GM10266 (cell line): ENCODE measurements at regions not wholly inside any gene's neighbourhood (a gene's known extent, or its start where the extent isn't known, plus 50 kb on each side); places are given as distances from the start of the nearest gene placed in this dataset.
"Not testable (repeated sequence)": the region's sequence is repeated elsewhere in the genome, so short reads cannot be mapped to it uniquely, and the experiment has no call there.

ENCODE experiments used
- DNase-seq: peaks from one replicate; pipeline ENCODE4 v3.0.0; 2012; ENCODE audit errors: extremely low spot score
- TF ChIP-seq, protein P1 (sequence below): IDR thresholded peaks from 2 replicates; pipeline ENCODE4 v1.5.1; 2012; ENCODE audit warnings: mild to moderate bottlenecking, low read depth; ENCODE audit not compliant: control insufficient read depth, insufficient read depth; ENCODE audit errors: missing control alignments

DNA sequence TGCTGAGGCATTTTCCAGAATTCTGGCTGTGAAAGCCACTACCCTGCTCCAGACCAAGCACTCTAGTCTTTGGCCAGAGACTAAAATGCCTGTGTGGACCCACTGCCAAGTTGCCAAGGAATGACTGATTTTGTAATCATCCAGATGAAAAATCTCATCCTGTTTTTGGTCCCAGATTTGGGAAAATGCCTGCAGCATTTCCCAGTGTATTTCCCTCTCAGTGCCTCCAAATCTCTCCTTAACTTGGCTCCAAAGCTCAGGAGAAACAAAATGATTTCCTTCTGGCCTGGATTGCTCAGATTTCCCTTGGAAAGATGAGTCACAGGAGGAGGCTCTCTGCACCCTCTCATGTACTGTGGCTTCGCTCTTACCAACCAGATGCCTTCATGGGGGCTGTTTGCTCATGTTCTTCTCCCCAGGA, 335.2 kb upstream of the TARS1 start:
- TF ChIP-seq, protein P1, sequence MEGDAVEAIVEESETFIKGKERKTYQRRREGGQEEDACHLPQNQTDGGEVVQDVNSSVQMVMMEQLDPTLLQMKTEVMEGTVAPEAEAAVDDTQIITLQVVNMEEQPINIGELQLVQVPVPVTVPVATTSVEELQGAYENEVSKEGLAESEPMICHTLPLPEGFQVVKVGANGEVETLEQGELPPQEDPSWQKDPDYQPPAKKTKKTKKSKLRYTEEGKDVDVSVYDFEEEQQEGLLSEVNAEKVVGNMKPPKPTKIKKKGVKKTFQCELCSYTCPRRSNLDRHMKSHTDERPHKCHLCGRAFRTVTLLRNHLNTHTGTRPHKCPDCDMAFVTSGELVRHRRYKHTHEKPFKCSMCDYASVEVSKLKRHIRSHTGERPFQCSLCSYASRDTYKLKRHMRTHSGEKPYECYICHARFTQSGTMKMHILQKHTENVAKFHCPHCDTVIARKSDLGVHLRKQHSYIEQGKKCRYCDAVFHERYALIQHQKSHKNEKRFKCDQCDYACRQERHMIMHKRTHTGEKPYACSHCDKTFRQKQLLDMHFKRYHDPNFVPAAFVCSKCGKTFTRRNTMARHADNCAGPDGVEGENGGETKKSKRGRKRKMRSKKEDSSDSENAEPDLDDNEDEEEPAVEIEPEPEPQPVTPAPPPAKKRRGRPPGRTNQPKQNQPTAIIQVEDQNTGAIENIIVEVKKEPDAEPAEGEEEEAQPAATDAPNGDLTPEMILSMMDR, result no peak
- no peak for DNase-seq

DNA sequence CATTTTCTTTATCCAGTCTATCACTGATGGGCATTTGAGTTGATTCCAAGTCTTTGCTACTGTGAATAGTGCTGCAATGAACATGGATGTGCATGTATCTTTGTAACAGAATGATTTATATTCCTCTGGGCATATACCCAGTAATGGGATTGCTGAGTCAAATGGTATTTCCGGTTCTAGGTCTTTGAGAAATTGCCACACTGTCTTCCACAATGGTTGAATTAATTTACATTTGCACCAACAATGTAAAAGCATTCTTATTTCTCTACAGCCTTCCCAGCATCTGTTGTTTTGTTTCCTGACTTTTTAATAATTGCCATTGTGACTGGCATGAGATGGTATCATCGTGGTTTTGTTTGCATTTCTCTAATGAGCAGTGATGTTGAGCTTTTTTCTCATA, 330.3 kb upstream of the TARS1 start:
- DNase-seq, result not testable (repeated sequence)

DNA sequence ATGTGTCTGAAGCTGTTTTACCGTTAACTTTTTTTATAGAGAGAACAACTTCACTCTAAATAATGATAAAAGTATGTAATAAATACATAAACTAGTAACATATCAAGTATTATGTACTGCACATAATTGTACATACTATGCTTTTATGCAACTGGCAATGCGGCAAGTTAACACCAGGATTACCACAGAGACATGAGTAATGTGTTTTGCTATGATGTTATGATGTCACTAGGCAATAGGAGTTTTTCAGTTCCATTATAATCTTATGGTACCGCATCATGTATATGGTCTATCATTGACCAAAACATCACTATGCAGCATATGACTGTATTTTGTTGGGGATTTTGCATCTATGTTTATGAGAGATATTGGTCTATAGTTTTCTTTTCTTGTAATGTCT, 326.4 kb upstream of the TARS1 start:
- DNase-seq, result no peak
- TF ChIP-seq, protein P1, result no peak

DNA sequence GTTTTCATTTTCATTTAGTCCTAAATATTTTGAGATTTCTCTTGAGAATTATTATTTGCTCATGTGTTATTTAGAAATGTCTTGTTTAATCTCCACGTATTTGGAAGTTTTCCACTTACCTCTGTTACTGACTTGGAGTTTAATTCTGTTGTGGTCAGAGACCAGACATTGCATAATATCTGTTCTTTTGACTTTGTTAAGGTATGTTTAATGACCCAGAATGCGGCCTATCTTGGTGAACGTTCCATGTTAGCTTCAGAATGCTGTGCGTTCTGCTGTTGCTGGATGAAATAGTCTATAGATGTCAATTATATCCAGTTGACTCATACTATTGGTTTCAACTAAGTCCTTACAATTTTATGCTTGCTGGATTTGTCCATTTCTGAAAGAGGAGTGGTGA, 325.3 kb upstream of the TARS1 start:
- TF ChIP-seq, protein P1, result no peak
- no peak for DNase-seq

DNA sequence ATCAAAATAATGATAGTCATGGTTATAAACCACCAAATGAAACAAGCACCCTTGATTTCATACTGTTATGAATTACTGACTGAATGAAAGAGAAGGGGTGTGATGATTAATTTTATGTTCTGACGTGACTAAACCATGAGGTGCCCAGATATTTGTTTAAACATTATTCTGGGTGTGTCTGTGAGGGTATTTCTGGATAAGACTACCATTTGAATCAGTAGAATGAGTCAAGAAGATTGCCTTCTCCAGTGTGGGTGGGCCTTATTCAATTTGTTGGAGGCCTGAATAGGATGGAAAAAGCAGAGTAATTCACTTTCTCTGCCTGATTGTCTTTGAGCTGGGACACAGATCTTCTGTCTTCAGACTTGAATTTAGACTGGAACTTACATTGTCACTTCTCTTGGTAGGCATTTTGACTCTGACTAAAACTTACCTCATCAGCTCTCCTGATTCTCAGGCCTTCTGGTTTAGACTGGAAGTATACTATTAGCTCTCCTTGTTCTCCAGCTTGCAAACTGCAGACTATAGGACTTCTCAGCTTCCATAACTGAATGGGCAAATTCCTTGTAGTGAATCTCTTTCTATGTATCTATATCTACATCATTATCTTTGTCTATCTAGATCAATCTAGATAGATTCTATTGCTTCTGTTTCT, 321.9 kb upstream of the TARS1 start:
- TF ChIP-seq, protein P1, result no peak
- no peak for DNase-seq

DNA sequence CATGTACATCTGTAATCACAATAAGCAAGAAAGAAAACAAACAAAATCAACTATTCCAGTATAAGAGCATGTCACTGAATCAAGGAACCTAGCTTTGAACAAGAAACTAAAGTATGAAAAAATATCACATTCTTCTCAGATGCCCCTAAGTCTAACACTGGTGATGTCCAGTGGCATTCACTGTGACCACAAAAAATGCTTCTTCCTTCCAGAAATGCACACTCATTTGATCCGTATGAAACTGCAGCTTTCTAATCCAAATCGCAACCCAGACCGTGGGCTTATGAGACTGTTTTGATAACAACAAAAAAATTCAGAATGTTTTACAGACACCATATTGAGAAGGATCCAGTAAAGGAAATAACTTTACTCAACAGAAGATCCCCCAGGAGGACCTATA, 320.1 kb upstream of the TARS1 start:
- TF ChIP-seq, protein P1, result no peak
- no peak for DNase-seq

DNA sequence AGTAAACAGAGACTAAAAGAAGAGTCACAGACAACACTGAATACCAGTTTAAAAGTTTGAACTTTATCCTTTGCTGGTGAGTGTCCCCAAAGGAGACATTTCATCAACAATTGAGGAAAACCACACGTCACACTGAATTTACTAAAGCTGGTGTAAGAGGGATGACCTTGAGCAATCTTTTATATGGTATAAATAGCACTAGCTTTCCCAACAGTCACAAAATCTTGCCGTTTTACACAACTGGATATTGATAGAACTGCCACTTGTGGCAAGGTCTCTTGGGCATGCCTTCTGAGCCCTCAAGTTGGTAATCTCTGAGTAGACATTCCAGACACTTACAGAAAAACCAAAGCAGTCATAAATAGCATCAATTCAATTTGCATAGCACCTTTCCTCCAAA, 311.5 kb upstream of the TARS1 start:
- TF ChIP-seq, protein P1, result no peak
- DNase-seq, result no peak

DNA sequence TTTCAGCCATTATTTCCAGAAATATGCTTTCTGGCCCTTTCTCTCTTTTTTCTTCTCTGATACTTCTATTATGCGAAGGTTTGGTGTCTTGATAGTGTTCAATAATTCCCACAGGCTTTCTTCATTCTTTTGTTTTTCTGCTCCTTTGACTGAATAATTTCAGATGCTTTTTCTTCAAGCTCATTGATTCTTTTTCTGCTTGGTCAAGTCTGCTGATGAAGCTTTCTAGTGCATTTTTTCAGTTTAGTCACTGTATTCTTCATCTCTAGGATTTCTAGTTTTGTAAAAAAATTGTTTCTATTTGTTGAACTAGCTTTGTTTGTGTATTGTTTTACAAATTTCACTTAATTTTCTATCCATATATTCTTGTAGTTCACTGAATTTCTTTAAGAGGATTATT, 304.0 kb upstream of the TARS1 start:
- TF ChIP-seq, protein P1, result no peak
- DNase-seq, result no peak

DNA sequence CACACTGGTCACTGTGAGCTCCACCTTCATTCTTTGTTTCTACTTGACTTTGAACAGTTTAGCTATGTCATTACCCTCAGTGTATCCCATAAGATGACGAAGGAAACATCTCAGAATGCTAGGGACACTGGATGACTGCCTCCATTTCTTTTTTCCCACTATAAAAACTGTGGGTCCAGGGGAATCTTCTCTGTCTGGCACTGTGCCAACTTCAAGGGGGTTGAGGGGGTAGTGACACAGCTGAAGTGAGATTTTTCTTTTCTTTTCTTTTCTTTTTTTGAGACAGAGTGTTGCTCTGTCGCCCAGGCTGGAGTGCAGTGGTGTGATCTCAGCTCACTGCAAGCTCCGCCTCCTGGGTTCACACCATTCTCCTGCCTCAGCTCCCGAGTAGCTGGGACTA, 302.6 kb upstream of the TARS1 start:
- DNase-seq, result not testable (repeated sequence)
